ENCODE measurements at regions not wholly inside any gene's neighbourhood (a gene's known extent, or its start where the extent isn't known, plus 50 kb on each side); places are given as distances from the start of the nearest gene placed in this dataset.

- no peak for DNase-seq (ENCODE audit: low read depth in 2 of 2)
These were observed 452.8 kb downstream of the RFPL4B start for GRCh38 chr6:112799889-112800288.

DNA sequence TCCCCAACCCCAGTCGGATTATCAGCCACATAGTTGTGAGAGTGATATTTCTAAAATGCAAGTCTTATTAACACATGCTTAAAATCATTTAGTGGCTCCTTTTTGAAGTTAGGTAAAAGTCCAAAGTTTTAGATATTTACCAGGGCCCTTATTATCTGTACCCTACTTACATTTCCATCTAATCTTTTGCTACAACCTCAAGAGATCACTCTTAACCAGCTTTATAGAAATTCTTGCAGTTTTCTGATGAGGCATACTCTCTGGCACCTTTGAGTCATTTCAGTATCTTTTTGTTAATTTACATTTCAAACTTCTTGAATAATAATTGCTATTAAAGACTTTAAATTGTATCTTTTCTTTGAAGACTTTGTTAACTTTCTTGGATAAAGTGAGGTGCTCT, 453.3 kb downstream of the RFPL4B start:
- DNase-seq (ENCODE audit: low read depth in 2 of 2) = no peak

- no peak for DNase-seq (ENCODE audit: low read depth in 2 of 2)
These were observed 453.8 kb downstream of the RFPL4B start for GRCh38 chr6:112800916-112801315.

- DNase-seq (ENCODE audit: low read depth in 2 of 2) = no peak
These were observed 454.4 kb downstream of the RFPL4B start for GRCh38 chr6:112801468-112802080.

- no peak for DNase-seq (ENCODE audit: low read depth in 2 of 2)
These were observed 455.0 kb downstream of the RFPL4B start for GRCh38 chr6:112802144-112802543.

DNA sequence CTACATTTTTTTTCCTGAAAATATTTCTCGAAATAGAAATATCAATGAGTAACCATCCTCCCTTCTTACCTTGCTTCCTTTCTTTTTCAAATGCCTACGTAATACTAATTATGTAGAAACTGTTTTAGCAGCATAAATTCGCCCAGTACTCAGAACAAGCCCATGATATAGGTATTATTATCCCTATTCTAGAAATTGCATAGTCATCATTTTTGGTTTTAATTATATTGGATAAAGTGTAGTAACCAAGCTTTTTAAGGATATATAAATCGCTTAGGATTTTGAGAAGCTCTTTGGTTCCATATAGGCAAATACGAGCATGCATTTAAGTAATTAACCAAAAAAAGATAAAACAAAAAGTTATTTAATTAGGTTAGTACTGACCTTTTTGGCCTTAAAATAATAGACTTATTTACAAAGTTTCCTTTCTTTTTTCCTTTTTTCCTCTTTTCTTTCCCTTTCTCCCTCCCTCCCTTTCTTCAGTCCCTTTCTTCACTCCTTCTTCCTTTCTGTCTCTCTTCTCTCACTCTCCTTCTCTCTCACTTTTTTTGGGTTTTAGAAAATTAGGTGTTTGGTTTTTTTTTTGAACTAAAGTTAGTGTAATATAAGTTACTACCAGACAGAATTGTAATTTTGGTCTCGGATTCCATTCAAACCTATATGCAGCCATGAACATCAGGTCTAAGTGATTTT, 457.7 kb downstream of the RFPL4B start:
- no peak for DNase-seq (ENCODE audit: low read depth in 2 of 2)

GRCh38 chr6:112806163-112806865, 459.2 kb downstream of the RFPL4B start:
- DNase-seq (ENCODE audit: low read depth in 2 of 2) = no peak

DNA sequence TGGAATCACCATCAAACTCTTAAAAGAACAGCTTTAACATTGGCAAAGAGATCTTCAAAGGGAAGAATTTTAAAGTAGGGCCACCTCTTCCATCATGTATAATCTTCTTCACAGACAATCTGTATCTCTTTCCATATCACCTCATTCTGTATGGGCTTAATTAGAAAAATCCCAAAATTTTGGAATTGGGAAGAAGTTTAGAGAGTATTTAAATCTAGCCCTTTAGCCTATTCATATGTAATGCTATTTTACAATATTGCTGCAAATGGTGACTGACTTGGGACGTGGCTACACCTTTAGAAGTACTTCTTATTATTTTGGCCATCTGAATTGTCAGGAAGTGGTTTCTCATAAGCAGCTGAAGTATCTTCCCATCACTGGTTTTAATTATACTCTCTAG, 474.3 kb downstream of the RFPL4B start:
- DNase-seq (ENCODE audit: low read depth in 2 of 2) = no peak

- DNase-seq (ENCODE audit: low read depth in 2 of 2) = no peak
These were observed 475.6 kb downstream of the RFPL4B start for GRCh38 chr6:112822769-112823168.

GRCh38 chr6:112827793-112828192, 480.7 kb downstream of the RFPL4B start:
- DNase-seq (ENCODE audit: low read depth in 2 of 2) = no peak

DNA sequence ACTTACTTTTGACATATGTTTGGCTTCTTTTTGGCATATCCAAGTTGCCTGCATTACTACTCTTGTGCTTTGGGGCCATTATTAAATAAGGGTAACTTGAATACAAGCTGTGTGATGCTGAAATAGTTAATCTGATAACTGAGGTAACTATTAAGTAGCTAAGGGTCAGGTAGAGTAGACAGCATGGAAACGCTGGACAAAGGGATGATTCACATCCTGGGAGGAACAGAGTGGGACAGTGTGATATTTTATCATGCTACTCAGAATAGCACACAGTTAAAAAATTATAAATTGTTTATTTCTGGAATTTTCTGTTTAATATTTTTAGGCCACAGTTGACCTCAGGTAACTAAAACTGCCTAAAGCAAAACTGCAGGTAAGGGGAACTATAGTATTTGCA, 483.9 kb downstream of the RFPL4B start:
- DNase-seq (ENCODE audit: low read depth in 2 of 2) = no peak

DNA sequence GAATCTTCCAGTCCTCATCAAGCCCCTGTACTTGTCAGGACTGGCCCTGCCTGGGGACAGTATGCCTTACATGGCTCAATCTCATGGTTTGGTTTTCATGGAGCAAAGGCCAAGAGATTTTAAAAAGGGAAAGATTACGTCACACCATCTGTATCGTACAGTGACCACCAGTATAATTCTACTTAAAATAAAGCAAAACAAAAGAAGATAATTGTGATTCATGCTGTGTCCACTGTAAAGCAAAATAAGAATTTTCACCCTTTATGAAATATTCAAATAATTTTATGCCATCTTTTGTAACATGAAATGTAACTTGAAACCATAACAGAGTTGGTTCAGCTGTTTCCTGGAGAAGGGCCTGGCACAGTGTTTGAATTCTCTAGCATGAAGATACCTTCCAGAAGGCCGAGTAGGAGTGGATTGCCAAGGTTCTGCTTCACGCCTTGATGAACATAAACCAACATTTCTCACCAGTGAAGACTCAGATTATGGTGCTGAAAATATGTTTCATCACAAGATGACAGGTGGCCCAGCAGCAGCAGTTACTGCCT, 486.5 kb downstream of the RFPL4B start:
- no peak for DNase-seq (ENCODE audit: low read depth in 2 of 2)

GRCh38 chr6:112835078-112835477, 487.9 kb downstream of the RFPL4B start:
- DNase-seq (ENCODE audit: low read depth in 2 of 2) = no peak

- DNase-seq (ENCODE audit: low read depth in 2 of 2) = no peak
These were observed 492.4 kb downstream of the RFPL4B start for GRCh38 chr6:112839525-112839961.

- no peak for DNase-seq (ENCODE audit: low read depth in 2 of 2)
These were observed 494.6 kb downstream of the RFPL4B start for GRCh38 chr6:112841553-112842329.

- no peak for DNase-seq (ENCODE audit: low read depth in 2 of 2)
These were observed 495.2 kb downstream of the RFPL4B start for GRCh38 chr6:112842330-112842685.

- DNase-seq (ENCODE audit: low read depth in 2 of 2) = no peak
These were observed 499.6 kb downstream of the RFPL4B start for GRCh38 chr6:112846681-112847080.

GRCh38 chr6:112851146-112851545, 504.0 kb downstream of the RFPL4B start:
- no peak for DNase-seq (ENCODE audit: low read depth in 2 of 2)

GRCh38 chr6:112853162-112853561, 506.0 kb downstream of the RFPL4B start:
- no peak for DNase-seq (ENCODE audit: low read depth in 2 of 2)

GRCh38 chr6:112863753-112864152, 516.6 kb downstream of the RFPL4B start:
- no peak for DNase-seq (ENCODE audit: low read depth in 2 of 2)

- no peak for DNase-seq (ENCODE audit: low read depth in 2 of 2)
These were observed 518.0 kb downstream of the RFPL4B start for GRCh38 chr6:112865131-112865530.

- DNase-seq (ENCODE audit: low read depth in 2 of 2) = no peak
These were observed 527.8 kb downstream of the RFPL4B start for GRCh38 chr6:112874881-112875280.

All from stimulated activated CD4-positive, alpha-beta T cell treated with anti-CD3 and anti-CD28 coated beads, Interleukin-1b, Interleukin-23, amount 100 ng/mL, for 4 hours (primary cell).